GM20431 (cell line): ENCODE measurements at regions not wholly inside any gene's neighbourhood (a gene's known extent, or its start where the extent isn't known, plus 50 kb on each side); places are given as distances from the start of the nearest gene placed in this dataset.
"Not testable (repeated sequence)": the region's sequence is repeated elsewhere in the genome, so short reads cannot be mapped to it uniquely, and the experiment has no call there.

Experiments
- in situ Hi-C: fragments of 300-500 bp; cut with MseI, MboI; formaldehyde crosslinking; loops from one replicate; pipeline ENCODE4 v1.15.0; 2020; ENCODE audit warnings: low sequenced_read_pairs; ENCODE audit not compliant: unreplicated experiment

DNA sequence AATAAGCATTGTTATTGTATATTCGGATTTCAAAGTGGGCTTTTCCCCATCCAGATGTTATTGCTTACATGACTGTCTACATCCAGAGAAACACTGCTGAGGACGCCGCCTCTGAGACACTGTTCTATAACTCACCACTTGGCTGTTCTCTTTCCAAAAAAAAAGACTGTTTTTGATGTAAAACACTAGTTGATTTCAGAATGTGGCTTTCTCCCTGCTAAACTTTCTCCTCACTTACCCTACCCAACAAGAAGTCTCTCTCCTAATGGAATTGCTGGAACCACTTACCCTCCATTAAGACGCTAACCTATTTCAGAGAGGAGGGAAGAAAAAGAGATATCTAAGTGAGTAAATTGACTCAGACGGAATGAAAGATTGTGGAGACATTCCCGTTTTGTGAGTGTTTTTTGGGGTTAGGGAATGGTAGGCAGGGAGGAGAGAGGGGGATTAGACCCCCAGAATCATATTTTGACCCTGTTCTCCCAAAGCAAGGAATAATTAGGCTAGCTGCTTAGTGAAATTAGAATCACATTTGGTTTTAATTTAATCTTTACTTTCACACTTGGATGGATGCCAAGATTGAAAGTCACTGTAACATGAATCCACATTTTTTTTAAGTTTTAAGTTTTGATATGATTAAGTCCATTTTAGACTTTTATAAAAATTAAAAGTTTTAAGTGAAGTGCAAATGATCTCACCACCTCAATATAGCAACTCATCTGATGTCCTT is 174.9 kb downstream of the CHIC2 start:
- in situ Hi-C loops = no loop called here

DNA sequence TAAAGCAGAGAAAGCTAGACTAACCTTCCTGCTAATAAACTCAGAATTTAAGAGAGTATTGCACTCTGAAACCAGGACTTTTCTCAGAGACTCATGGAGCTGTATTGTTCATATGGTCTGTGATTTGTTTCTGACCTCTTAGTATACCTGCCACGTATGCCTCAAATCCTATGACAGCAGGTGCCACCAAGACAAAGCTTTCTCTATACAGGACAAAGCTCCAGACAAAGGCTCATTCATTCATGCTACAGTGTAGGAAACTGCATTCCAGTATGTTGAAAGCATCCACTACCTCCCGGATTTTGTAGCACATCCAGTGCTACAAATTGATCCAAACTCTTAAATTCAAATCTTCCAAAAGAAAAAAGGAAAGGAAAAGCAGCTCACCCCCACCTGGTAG is 178.3 kb downstream of the CHIC2 start:
- in situ Hi-C loops = no loop called here

DNA sequence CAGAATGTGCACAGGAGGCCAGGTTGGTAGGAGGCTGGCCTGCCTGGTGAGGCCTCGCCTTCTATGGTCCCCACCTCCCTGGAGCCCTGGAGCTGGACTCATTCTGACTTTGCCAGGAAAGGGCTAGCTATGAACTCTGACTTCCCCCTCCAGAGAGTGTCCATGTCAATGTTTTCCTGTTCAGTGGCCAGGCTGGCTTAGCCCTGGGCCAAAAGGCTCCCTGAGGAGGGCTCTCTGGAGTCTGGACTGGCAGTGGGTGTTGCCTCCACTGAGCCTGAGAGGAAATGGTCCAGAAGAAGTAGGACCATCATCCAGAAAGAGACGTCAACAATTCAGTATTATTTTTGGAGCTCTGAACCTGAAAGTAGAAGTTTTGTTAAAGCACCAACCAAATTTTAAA is 178.7 kb downstream of the CHIC2 start:
- in situ Hi-C loops = no loop called here

DNA sequence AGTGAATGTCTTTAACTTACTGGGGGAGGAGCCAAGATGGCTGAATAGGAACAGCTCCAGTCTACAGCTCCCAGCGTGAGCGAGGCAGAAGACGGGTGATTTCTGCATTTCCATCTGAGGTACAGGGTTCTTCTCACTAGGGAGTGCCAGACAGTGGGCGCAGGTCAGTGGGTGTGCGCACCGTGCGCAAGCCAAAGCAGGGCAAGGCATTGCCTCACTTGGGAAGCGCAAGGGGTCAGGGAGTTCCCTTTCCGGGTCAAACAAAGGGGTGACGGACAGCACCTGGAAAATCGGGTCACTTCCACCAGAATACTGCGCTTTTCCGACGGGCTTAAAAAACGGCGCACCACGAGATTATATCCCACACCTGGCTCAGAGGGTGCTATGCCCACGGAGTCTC is 187.3 kb downstream of the CHIC2 start:
- in situ Hi-C loops = not testable (repeated sequence)

DNA sequence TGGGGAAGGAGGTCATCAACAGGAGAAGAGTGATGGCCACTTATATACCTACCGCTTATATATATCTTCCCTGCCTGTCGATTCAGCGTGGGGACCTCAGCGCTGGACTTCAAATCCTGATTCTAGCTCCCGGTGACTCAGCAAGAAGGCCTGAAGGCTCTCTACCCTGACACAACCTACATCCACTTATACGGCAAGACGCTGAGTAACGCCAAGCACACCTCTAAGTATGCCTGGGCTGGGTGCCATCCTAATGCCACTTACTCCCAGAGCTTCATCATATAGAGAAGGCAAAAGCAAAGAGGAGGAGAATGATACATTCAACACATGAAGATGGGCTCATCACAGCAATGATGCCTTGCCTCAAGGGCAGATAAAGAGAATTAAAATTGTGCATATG is 198.3 kb downstream of the CHIC2 start:
- in situ Hi-C loops = no loop called here

DNA sequence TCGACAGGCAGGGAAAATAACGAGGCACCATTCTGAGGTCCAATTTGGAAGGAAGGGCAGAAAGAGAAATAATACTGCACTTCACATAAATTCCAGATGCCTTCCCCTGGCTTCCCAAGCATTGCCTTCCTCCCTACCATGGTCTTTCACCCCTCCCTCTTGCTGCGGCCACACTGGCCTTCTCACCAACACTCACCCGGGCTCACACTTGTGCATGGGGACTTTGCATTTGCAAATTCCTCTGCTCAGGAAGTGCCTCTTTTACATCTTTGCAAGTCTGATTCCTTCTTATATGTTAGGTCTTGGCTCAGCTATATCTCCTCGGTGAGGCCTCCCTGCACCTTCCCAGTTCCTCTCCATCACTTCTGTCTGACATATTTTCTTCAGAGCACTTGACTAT is 199.4 kb downstream of the CHIC2 start:
- in situ Hi-C loops = no loop called here

DNA sequence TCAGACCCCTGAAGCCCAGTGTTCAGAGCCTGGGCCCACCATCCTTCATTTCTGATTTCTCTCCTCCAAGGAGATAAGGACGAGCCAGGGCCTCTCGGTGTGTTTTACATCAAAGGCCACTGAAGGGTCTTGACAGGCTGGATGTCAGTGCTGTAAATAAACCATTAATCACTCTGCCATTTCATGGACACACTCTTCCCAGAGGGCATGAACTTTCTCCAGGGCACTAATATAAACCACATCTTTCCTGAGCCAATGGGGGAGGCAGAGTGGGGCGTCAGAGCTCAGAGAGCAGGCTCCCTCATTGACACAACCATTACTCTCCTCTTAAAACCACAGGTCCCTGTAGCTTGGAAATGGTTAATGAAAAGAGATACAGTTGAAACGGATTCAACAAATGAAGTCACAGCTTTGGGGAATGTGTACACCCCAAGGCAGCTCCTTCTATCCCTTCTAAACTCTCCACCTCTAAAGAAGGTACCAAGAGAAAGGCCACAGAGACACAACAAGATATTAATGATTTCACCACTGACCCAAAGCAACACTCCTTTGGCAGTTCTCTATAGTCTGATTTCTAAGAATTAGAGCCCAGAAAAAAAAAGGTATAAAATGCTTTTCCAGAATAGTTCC is 200.6 kb downstream of the CHIC2 start:
- in situ Hi-C loops = no loop called here

DNA sequence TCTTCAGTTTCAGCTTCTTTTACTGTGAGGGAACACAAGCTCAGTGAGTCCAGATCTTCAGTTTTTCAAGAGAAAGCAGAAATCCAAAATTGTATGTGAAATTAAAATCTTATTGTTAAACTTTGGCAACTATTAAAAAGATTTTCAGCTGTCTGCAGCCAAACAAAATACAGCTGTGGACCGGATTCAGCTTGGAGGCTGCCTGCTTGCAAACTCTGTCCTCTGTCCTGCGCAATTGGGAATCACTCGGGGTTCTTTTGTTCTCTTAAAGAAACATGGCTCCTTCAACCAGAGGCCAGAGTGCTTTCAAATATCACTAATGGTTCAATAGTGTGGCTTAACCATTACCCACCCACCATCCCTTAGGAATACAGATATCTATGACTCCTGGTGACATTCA is 201.2 kb downstream of the CHIC2 start:
- in situ Hi-C loops = no loop called here

DNA sequence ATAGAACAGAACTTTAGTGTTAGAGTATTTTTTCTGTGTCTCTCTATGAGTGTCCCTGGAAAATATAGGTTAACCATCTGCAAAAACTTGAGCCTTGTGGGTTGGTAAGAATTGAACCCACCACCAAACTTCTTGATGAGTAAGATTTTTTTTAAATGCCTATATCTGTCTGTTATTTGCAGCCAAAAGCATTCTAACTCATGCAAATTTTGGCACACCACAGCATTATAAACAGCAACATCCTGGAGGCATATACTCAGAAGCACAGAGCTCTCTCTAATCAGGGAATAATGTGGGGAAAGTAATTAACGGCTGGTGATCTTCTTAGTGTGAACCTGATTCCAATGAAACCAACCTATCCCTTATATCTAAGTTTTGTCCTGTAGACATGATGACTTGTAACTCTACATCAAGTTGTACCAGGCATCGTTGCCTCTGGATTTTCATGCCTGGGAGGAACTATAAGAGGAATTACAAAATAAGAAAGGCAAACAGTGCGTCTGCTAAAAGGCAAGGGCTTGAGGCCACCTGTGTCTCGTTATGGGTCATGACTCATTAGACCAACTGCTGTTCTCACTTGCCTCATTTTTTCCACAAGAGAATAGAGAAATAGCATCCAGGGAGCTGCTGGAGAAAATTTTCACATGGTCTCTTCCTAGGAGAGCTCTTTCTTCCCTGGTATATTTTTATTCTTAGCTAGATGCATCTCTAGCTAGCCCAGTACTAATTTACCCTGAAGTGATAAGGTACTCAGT is 202.4 kb downstream of the CHIC2 start:
- in situ Hi-C loops = no loop called here

DNA sequence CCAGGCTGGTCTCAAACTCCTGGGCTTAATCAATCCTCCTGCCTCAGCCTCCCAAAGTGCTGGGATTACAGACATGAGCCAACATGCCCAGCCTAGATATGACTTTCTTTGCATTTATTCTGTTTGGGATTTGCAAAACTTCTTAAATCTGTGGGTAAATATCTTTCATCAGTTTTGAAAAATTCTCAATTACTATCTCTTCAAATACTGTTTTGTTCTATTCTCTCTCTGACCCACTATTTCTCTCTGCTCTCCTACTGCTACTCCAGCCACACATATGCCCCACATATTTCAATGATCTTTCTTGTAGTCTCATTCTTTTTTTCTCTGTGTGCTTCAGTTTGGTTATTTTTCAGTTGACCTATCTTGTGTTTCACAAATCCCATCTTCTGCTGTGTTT is 205.1 kb downstream of the CHIC2 start:
- in situ Hi-C loops = no loop called here

DNA sequence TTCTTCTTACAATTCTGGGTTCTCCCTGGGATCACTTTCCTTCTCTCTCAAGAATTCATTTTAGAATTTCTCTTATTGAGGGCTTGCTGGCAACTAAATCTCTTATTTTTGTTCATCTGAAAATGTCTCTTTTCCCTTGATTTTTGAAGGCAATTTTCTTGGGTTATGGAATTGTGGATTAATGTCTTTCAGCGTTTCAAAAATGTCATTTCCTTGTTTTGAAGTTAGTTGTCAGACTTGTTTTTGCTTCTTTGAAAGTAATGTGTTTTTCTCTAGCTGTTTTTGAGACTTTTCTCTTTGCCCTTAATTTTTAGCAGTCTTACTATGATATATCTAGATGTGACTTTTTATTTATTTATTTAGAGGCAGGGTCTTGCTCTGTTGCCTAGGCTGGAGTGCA is 205.7 kb downstream of the CHIC2 start:
- in situ Hi-C loops = no loop called here

DNA sequence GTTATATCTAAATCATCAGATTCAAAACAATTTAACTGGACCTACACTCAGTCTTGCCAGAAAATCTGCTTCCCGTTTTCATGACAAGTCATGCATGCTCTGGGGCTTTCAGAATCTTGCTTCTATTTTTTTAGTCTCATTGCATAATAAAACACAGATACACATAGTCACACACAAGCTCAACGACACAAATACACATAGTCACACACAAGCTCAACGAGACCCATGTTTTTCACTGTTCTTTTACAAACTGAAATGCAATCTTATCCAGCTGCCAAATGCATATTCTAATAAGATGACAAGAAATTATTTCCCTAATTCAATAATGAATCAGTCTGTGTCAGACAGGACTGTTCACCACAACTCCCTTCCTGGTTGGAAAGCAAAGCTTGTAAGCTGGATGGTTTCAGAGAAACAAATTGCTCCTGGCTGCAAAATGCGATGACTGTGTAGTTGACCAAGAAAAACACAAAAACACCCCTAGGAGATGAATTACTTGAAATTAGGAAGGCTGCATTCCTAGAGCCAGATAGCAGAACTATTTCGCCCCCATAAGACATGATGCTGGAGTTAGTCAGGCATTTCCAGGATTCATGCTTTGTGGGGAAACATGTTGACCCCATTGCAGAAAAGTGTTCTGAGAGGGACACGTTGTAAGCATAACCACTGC is 208.7 kb downstream of the CHIC2 start:
- in situ Hi-C loops = no loop called here

DNA sequence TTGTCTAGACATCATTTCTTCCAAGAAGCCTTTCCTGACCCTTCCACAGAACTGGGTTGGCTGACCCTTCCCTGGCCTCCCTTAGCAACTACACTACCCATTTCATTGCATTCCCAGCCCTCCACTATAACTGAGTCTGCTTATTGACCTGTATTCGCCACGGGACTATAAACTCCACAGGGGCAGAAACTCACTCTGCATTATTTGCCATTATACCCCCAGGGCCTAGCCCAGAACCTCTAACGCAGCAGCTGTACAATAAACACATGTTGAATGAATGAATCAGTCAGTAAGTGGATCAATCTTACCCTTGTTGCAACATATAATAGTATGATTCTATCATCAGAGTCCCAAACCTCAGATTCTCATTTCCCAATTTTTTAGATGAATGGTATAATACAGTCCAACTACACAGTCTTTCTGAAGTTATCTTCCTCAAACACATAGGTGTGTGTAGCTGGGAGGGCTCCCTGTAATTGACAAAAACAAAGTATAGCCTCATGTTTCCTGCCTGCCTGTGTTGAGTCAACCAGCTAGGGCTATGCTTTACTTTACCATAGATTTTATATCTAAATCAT is 209.3 kb downstream of the CHIC2 start:
- in situ Hi-C loops = no loop called here

DNA sequence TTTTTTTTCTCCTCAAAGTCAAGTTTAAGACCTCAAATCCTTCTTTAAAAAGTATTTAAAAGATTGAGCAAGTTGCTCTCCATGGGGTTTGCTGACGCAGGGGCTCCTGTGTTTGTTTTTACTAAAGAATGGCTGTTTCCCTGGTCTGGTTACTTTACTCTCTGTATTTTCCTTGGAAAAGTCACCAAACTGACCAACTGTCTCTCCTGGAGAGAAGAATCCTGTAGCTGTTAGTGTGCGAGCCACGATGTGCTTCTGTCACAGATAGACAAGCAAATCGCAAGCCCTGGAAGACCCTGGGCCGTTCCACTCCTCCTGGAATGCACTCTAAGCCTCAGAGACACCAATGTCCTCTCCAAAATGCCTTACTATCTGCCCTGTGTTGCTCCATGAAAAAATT is 212.1 kb downstream of the CHIC2 start:
- in situ Hi-C loops = no loop called here

DNA sequence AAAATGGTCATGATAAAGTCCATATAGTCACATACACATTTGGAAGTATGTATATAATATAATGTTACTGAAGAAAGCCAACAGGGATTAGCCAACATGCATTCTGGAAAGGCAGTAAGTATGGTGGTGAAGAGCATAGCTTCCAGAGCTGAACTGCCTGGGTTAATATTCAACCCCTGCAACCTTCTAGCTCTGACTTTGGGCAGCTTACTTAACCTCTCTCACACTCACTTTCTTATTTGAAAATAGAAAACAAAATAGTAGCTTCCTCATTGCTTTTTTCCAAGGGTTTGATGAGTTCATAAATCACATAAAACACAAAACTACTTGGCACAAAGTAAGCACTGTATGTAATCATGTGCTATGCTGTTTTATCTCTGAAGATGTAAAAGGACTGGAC is 216.4 kb downstream of the CHIC2 start:
- in situ Hi-C loops = no loop called here

DNA sequence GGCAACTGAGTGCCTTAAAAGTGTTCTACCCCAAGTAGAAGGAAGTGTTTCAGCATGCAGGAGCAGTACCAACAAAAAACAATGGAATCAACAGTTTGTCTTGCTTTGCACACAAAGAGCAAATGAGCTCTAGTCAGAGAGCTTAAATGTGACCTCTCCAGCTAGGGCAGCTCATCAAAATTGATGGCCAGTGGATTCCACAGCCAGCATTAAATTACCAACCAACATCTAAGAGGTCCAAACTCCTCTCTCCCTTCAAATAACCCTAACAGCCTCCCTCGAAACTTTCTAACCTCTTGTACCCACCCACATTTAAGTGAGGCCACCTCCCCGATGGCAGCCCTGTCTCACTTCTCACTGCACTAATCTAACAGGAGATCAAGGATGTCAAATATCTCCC is 219.9 kb downstream of the CHIC2 start:
- in situ Hi-C loops = no loop called here

DNA sequence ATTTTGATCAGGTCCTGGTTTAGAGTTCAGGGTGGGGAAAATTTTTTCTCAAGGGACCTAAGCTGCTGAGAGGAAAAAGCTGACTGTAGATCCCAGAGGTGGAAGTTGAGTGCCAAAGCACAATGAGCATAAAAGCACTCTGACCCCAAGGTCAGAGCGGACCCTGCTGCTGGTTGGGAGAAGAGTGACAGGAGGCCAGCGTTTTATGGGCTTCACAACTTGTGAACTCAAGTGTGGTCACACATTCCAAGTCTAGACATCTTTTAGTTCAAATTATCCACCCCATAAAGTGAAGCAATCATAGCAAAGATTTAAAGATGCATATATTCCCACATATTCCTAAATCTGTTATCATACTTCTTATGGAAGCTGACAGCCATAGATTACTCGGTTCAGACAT is 220.3 kb downstream of the CHIC2 start:
- in situ Hi-C loops = no loop called here

DNA sequence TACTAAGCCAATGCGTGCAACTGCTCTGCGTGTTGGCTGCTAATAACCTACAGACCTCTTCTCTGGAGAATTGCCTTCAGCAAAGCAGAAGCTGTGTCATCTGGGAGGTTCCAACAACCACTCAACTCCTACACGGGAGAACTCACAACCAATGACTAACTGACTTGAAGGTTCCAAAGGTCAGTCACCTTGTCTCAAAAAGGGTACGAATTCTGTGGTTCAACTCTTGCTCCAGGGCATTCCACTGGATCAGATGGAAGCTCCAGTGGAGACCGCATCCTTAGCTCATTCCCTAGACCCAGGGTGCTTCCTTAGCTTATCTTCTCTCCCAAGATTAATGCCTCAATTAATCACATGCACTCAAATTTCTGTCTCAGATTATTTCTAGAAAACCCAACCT is 222.7 kb downstream of the CHIC2 start:
- in situ Hi-C loops = no loop called here

DNA sequence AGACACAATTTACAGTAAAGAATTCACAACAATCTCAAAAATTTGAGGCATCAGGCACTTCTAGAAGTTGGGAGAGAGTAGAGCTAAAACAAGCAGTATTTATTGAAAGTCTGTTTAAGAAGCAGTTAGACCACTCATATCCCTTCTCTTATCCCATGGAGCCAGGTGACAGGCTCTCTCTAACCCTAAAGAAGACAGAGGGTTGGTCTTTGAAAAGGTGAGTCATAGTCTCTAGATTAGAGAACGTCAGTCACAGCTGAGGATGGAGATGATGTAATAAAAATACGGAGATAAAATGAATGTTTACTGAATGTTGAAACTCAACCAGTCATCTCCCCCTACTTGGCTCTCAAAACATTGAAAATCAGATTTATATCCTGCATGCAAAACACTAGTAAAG is 223.8 kb downstream of the CHIC2 start:
- in situ Hi-C loops = no loop called here

DNA sequence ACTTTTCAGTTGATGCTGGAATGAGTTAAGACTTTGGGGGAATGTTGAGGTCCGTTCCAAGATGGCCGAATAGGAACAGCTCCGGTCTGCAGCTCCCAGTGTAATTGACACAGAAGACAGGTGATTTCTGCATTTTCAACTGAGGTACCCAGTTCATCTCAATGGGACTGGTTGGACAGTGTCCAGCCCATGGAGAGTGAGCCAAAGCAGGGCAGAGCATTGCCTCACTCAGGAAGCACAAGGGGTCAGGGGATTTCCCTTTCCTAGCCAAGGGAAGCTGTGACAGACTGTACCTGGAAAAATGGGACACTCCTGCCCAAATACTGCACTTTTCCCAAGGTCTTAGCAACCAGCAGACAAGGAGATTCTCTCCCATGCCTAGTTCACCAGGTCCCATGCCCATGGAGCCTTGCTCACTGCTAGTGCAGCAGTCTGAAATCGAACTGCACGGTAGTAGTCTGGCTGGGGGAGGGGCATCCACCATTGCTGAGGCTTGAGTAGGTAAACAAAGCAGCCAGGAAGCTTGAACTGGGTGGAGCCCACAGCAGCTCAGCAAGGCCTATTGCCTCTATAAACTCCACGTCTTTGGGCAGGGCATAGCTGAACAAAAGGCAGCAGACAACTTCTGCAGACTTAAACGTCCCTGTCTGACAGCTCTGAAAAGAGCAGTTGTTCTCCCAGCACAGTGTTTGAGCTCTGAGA is 231.0 kb downstream of the CHIC2 start:
- in situ Hi-C loops = not testable (repeated sequence)
